Esophagus squamous epithelium (tissue), 5 donors: ENCODE measurements at regions not wholly inside any gene's neighbourhood (a gene's known extent, or its start where the extent isn't known, plus 50 kb on each side); places are given as distances from the start of the nearest gene placed in this dataset.
A peak's percentile ranks its signal among the peaks of the same experiment; 100 is the strongest.

Source experiments
- DNase-seq: peaks from one replicate; lab custom pipeline; 2025; lab: John Stamatoyannopoulos, UW
- H3K27ac ChIP-seq, 4 donors: fragments of 200-600 bp; sonication (generic); one replicate each; pipeline ENCODE4 v1.5.1; 2016 to 2019; ENCODE audit warnings: mild to moderate bottlenecking in 1 of 4
- H3K27me3 ChIP-seq, 4 donors: fragments of 200-600 bp; sonication (generic); 1 replicate in 3 of 4; 2 replicates in 1 of 4; pipeline versions ENCODE4 v1.5.1 to v1.6.0; 2017 to 2021; ENCODE audit warnings: antibody characterized with exemption in 1 of 4
- H3K36me3 ChIP-seq, 3 donors: fragments of 200-600 bp; sonication (generic); one replicate each; pipeline ENCODE4 v1.5.1; 2016 to 2019
- H3K4me1 ChIP-seq, 3 donors: fragments of 200-600 bp; sonication (generic); one replicate each; pipeline ENCODE4 v1.5.1; 2017 to 2019
- H3K4me3 ChIP-seq, 4 donors: fragments of 200-600 bp; sonication (generic); 1 replicate in 3 of 4; 2 replicates in 1 of 4; pipeline ENCODE4 v1.5.1; 2016 to 2019; ENCODE audit warnings: mild to moderate bottlenecking in 2 of 4, moderate library complexity in 1 of 4
- H3K9me3 ChIP-seq, 3 donors: fragments of 200-600 bp; sonication (generic); one replicate each; pipeline ENCODE4 v1.5.1; 2016 to 2019
- CTCF ChIP-seq, 6 experiments: fragments of 450-650 bp in 4 of 6; fragments of 200-600 bp in 2 of 6; sonication (generic) in 2 of 6; IDR thresholded peaks; one replicate each; pipeline ENCODE4 v1.5.1; 2016 to 2019; ENCODE audit warnings: antibody characterized with exemption in 6 of 6, mild to moderate bottlenecking in 4 of 6, moderate library complexity in 4 of 6
- POLR2A ChIP-seq, 4 donors: fragments of 450-650 bp; IDR thresholded peaks; one replicate each; pipeline ENCODE4 v1.6.1; 2017; ENCODE audit warnings: antibody characterized with exemption in 4 of 4, mild to moderate bottlenecking in 4 of 4, moderate library complexity in 3 of 4
- WGBS, 2 donors: methylation state at CpG; one replicate each; pipeline ENCODE4 v1.1.5; 2018; 5-methylcytosine and 5-hydroxymethylcytosine counted together
- intact Hi-C: fragments of 100-400 bp; cut with DNase I; formaldehyde crosslinking; loops from one replicate; pipeline ENCODE4 v1.15.0; 2022
- donor health status: DM: yes; HTN: yes; CAD: no.

GRCh38 chr18:11517704-11518103, 91.7 kb upstream of the SLC35G4 start:
- H3K4me1 ChIP-seq: no peaks in the 10 kb centered on the region
- H3K4me3 ChIP-seq: no peak overlapping the region
- TF ChIP-seq CTCF (IDR thresholded peaks at IDR 0.05): no peak
- TF ChIP-seq POLR2A (IDR thresholded peaks at IDR 0.05): no peak
- no peak overlapping the region for H3K27ac ChIP-seq
- no peak for DNase-seq
- no peaks in the 10 kb centered on the region for H3K36me3 ChIP-seq
- H3K27me3 ChIP-seq: no peaks in the 10 kb centered on the region
- intact Hi-C loops: no loop called here
- H3K9me3 ChIP-seq: no peaks in the 10 kb centered on the region
- 47 to 83% methylated on average over 3 of the region's 3 CpGs for WGBS, 2 donors

- DNase-seq: no peak
Observed at GRCh38 chr18:11516751-11517503, 92.5 kb upstream of the SLC35G4 start.

GRCh38 chr18:11514267-11514666, 95.1 kb upstream of the SLC35G4 start:
- intact Hi-C loops: no loop called here
- Histone ChIP-seq H3K27me3 (no peaks in the 10 kb centered on the region), H3K27ac (no peak overlapping the region), H3K4me1 (no peaks in the 10 kb centered on the region), H3K9me3 (no peaks in the 10 kb centered on the region), H3K4me3 (no peak overlapping the region), H3K36me3 (no peaks in the 10 kb centered on the region)
- TF ChIP-seq CTCF (IDR thresholded peaks at IDR 0.05) (no peak), POLR2A (IDR thresholded peaks at IDR 0.05) (no peak)
- no peak for DNase-seq
- WGBS, 2 donors: 85 to 100% methylated on average over 1 of the region's 1 CpG

More at GRCh38 chr18:11516751-11517503, 92.5 kb upstream of the SLC35G4 start:
- TF ChIP-seq POLR2A (IDR thresholded peaks at IDR 0.05): no peak
- no peak for TF ChIP-seq CTCF (IDR thresholded peaks at IDR 0.05)
- Histone ChIP-seq H3K4me3 (no peak overlapping the region), H3K27me3 (no peaks in the 10 kb centered on the region), H3K27ac (no peak overlapping the region), H3K4me1 (no peaks in the 10 kb centered on the region), H3K9me3 (no peaks in the 10 kb centered on the region), H3K36me3 (no peaks in the 10 kb centered on the region)
- 74 to 77% methylated on average over 11 to 14 of the region's 14 CpGs for WGBS, 2 donors
- intact Hi-C loops: no loop called here

GRCh38 chr18:11512096-11513025, 97.0 kb upstream of the SLC35G4 start:
- TF ChIP-seq CTCF (IDR thresholded peaks at IDR 0.05): peak in 1 of 6 experiments; percentile 20
- TF ChIP-seq POLR2A (IDR thresholded peaks at IDR 0.05): no peak
- H3K27me3 ChIP-seq: no peaks in the 10 kb centered on the region
- intact Hi-C loops: no loop called here
- no peaks in the 10 kb centered on the region for H3K36me3 ChIP-seq
- H3K27ac ChIP-seq: no peak overlapping the region
- no peak overlapping the region for H3K4me3 ChIP-seq
- DNase-seq: no peak
- no peaks in the 10 kb centered on the region for H3K4me1 ChIP-seq
- 47 to 64% methylated on average over 8 of the region's 8 CpGs for WGBS, 2 donors
- H3K9me3 ChIP-seq: no peaks in the 10 kb centered on the region
